Adipocyte (in vitro differentiated cells): ENCODE measurements at regions not wholly inside any gene's neighbourhood (a gene's known extent, or its start where the extent isn't known, plus 50 kb on each side); places are given as distances from the start of the nearest gene placed in this dataset.
"Not testable (repeated sequence)": the region's sequence is repeated elsewhere in the genome, so short reads cannot be mapped to it uniquely, and the experiment has no call there.

Experiments
- DNase-seq: peaks from one replicate; pipeline ENCODE4 v3.0.0-alpha.2; 2015; ENCODE audit warnings: low read depth
- H3K27me3 ChIP-seq: replicated peaks from 2 replicates; pipeline ENCODE4 v1.7.0; 2013; ENCODE audit warnings: mild to moderate bottlenecking, low read length, moderate library complexity; ENCODE audit not compliant: control insufficient read depth, insufficient read depth
- H3K36me3 ChIP-seq: 2 replicates; pipeline ENCODE4 v1.7.0; 2013; ENCODE audit warnings: low read length, mild to moderate bottlenecking, moderate library complexity; ENCODE audit not compliant: control insufficient read depth, insufficient read depth, severe bottlenecking
- H3K4me1 ChIP-seq: 2 replicates; pipeline ENCODE4 v1.7.0; 2013; ENCODE audit warnings: mild to moderate bottlenecking, low read length, moderate library complexity; ENCODE audit not compliant: control insufficient read depth, insufficient read depth
- H3K4me3 ChIP-seq: 2 replicates; pipeline ENCODE4 v1.7.0; 2013; ENCODE audit warnings: mild to moderate bottlenecking, low read length, moderate library complexity
- H3K9ac ChIP-seq: 2 replicates; pipeline ENCODE4 v1.7.0; 2013; ENCODE audit warnings: mild to moderate bottlenecking, low read length, moderate library complexity
- H3K9me3 ChIP-seq: 2 replicates; pipeline ENCODE4 v1.7.0; 2013; ENCODE audit warnings: mild to moderate bottlenecking, low read length, moderate library complexity; ENCODE audit not compliant: control insufficient read depth

DNA sequence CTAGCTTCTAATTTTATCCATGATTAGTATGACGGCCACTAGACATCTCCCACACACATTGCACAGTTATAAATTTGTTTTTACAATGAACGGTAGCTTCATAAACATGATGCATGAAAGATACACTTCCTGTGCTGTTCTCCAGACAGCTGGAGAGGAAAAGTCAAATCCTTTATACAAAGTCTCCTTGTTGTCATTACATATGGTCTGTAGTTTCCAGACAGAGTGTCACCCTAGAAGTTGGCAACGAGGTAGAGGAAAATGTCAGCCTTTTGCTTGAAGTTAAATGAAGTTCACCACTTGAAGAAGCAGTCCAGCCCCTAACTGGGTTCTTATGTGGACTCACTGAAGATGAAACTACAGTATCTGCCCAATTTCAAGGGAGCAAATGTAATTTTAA is 253.0 kb upstream of the P2RY1 start:
- Histone ChIP-seq H3K9ac (no peak overlapping the region), H3K27me3 (no peaks in the 10 kb centered on the region), H3K4me3 (no peak overlapping the region), H3K4me1 (peaks cover 35% of the 10 kb centered on the region), H3K9me3 (no peaks in the 10 kb centered on the region), H3K36me3 (no peaks in the 10 kb centered on the region)
- no peak for DNase-seq

GRCh38 chr3:152583963-152584362 is 251.0 kb upstream of the P2RY1 start:
- no peaks in the 10 kb centered on the region for H3K9me3 ChIP-seq
- H3K27me3 ChIP-seq, result no peaks in the 10 kb centered on the region
- no peak overlapping the region for H3K9ac ChIP-seq
- peak; percentile 22 for DNase-seq
- no peak overlapping the region for H3K4me3 ChIP-seq
- peaks cover 29% of the 10 kb centered on the region for H3K4me1 ChIP-seq
- H3K36me3 ChIP-seq, result no peaks in the 10 kb centered on the region

DNA sequence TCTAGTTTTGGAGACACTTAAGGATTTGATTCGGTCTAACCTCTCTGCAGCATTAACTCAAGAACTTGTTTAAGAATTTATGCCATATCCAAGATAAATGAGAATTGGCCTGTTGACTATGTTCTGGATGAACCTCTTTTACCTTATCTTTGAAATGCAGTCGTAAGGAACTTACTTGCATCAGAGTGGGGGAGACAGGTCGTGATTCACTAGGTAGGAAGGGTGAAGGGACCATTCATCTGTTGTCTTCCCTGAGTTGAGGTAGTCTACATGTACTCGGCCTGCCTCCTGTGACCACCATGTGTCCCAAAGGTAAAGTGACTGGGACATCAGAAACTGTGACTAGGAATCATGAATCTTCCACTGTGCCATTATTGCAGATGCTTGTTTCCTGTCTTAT is 248.0 kb upstream of the P2RY1 start:
- DNase-seq, result no peak
- no peak overlapping the region for H3K4me3 ChIP-seq
- no peaks in the 10 kb centered on the region for H3K36me3 ChIP-seq
- H3K27me3 ChIP-seq, result no peaks in the 10 kb centered on the region
- H3K9me3 ChIP-seq, result no peaks in the 10 kb centered on the region
- peaks cover 25% of the 10 kb centered on the region for H3K4me1 ChIP-seq
- H3K9ac ChIP-seq, result no peak overlapping the region

DNA sequence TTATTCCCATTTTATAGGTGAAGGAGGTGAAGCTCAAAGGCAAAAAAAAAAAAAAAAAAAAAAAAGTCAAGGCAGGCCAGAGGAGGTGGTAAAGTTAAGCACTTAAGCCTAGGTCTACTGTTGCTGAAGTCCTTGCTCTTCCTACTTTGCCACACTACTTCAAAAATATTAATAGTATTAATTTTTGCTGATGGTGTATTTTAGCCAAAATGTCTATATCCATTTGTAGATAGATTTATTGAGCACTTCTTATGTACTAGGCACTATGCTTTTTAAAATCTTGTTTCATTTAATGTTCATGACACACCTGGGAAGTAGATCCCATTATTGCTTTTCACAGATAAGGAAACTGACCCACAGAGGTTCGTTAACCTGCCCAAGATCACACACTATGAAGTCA is 247.1 kb upstream of the P2RY1 start:
- peaks cover 24% of the 10 kb centered on the region for H3K4me1 ChIP-seq
- no peak overlapping the region for H3K4me3 ChIP-seq
- no peaks in the 10 kb centered on the region for H3K27me3 ChIP-seq
- H3K9me3 ChIP-seq, result no peaks in the 10 kb centered on the region
- H3K36me3 ChIP-seq, result no peaks in the 10 kb centered on the region
- no peak for DNase-seq
- H3K9ac ChIP-seq, result no peak overlapping the region

DNA sequence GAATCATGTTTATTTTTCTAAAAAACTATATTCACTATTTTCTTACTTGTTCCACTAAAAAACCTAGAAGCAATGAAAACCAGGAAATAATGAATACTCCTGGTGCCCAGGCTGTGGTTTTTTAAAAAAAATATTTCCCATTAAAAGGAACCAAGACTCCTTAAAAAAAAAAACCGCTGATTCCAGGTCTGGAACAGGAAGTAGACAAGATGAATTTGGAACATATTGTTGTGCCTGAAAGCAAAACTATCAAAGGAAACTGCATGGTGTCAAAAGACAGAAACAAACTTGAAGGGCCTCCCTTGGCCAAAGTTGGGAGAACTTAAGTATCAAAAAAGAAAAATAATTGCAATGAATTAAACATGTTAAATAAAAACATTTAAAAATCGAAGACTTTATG is 245.3 kb upstream of the P2RY1 start:
- Histone ChIP-seq H3K9me3 (no peaks in the 10 kb centered on the region), H3K9ac (no peak overlapping the region), H3K27me3 (no peaks in the 10 kb centered on the region), H3K4me1 (peaks cover 6% of the 10 kb centered on the region), H3K36me3 (no peaks in the 10 kb centered on the region), H3K4me3 (no peak overlapping the region)
- no peak for DNase-seq

DNA sequence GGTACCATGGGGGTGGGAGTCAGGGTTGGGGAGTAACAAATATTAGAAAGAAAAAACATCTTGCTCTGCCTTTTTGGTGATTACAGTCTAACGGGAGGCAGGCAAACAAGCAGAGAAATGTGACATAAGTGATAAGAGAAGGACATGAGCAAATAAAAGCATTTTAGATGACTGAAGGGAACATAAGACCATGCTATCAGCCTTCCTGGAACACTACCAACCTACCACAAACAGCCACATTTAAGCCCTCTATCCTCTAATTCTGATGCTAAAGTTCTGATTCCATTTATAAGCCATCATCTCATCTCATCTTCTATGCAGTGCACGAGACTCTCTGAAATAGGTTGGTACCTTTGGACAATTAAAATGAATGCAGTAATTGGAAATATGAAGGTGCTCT is 243.4 kb upstream of the P2RY1 start:
- peaks cover 8% of the 10 kb centered on the region for H3K4me1 ChIP-seq
- no peaks in the 10 kb centered on the region for H3K9me3 ChIP-seq
- no peaks in the 10 kb centered on the region for H3K27me3 ChIP-seq
- no peaks in the 10 kb centered on the region for H3K36me3 ChIP-seq
- H3K4me3 ChIP-seq, result no peak overlapping the region
- H3K9ac ChIP-seq, result no peak overlapping the region
- no peak for DNase-seq

GRCh38 chr3:152593242-152593641 is 241.7 kb upstream of the P2RY1 start:
- no peak overlapping the region for H3K4me3 ChIP-seq
- H3K36me3 ChIP-seq, result no peaks in the 10 kb centered on the region

GRCh38 chr3:152595975-152596821 is 238.7 kb upstream of the P2RY1 start:
- Histone ChIP-seq H3K4me1 (peaks cover 12% of the 10 kb centered on the region), H3K9ac (peak overlapping the region; percentile 65), H3K9me3 (no peaks in the 10 kb centered on the region), H3K4me3 (peak overlapping the region; percentile 78), H3K27me3 (no peaks in the 10 kb centered on the region), H3K36me3 (no peaks in the 10 kb centered on the region)
- DNase-seq, result peak; percentile 75

More at GRCh38 chr3:152593242-152593641, 241.7 kb upstream of the P2RY1 start:
- Histone ChIP-seq H3K4me1 (peaks cover 12% of the 10 kb centered on the region), H3K9ac (no peak overlapping the region), H3K27me3 (no peaks in the 10 kb centered on the region), H3K9me3 (no peaks in the 10 kb centered on the region)
- DNase-seq, result no peak

DNA sequence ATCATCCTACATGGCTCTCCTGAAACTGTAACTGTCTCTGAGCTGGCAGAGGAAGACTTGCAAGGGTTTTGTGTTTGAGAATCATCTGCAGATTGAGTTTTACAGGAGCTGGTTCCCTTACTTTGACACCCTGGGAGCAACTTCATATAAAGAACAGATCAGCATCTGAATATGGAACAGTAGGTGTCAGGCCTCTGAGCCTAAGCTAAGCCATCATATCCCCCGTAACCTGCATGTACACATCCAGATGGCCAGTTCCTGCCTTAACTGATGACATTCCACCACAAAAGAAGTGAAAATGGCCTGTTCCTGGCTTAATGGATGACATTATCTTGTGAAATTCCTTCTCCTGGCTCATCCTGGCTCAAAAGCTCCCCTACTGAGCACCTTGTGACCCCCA is 238.1 kb upstream of the P2RY1 start:
- peaks cover 12% of the 10 kb centered on the region for H3K4me1 ChIP-seq
- not testable (repeated sequence) for H3K27me3 ChIP-seq, H3K9me3 ChIP-seq, DNase-seq, H3K36me3 ChIP-seq
- H3K4me3 ChIP-seq, result peak overlapping the region; percentile 78
- H3K9ac ChIP-seq, result peak overlapping the region; percentile 65

- H3K9ac ChIP-seq, result no peak overlapping the region
- no peaks in the 10 kb centered on the region for H3K36me3 ChIP-seq
- no peak for DNase-seq
- peaks cover 8% of the 10 kb centered on the region for H3K9me3 ChIP-seq
- H3K4me1 ChIP-seq, result no peaks in the 10 kb centered on the region
- H3K27me3 ChIP-seq, result no peaks in the 10 kb centered on the region
- H3K4me3 ChIP-seq, result no peak overlapping the region
Observed at GRCh38 chr3:152606146-152606545, 228.8 kb upstream of the P2RY1 start.

DNA sequence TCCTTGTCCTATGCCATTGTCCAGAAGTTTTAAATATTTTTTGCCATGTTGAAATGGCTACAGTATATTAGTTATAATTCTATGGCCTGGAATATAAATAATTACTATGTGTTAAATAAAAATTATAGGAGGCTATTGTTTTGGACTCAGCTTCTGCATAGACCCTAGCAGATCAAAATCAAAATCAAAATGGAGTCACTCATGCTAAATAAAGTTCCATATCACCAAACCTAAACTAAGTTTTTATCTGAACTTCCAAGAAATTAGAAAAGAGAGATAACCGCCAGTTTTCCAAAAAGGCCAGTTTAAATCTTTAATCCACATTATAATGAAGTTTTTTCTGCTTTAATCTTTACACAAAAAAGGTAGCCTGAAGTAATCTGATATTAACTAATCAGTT is 227.8 kb upstream of the P2RY1 start:
- no peaks in the 10 kb centered on the region for H3K4me1 ChIP-seq
- H3K36me3 ChIP-seq, result no peaks in the 10 kb centered on the region
- H3K9me3 ChIP-seq, result peaks cover 8% of the 10 kb centered on the region
- DNase-seq, result no peak
- no peak overlapping the region for H3K4me3 ChIP-seq
- no peaks in the 10 kb centered on the region for H3K27me3 ChIP-seq
- H3K9ac ChIP-seq, result no peak overlapping the region
